ENCODE measurements at regions not wholly inside any gene's neighbourhood (a gene's known extent, or its start where the extent isn't known, plus 50 kb on each side); places are given as distances from the start of the nearest gene placed in this dataset.
"Not testable (repeated sequence)": the region's sequence is repeated elsewhere in the genome, so short reads cannot be mapped to it uniquely, and the experiment has no call there.

DNA sequence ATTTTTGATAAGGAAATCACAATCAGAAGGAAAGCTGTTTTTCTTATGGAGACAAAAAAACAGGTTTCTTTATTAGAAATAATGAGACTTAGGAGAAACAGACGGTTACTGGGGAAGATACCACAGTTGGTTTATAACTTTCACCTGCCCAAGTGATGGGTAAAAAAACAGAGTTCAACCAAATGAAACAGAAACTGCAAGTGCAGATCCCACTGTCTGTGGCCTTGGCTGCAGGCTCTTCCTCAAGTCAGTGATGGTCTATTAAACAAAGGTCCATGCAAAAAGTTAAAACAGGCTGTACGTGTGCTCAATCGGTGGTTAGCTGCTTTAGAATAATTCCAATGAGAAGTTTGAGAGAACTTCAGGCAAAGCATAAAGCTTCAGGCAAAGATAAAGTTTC is 112.1 kb upstream of the NEGR1 start:
- Histone ChIP-seq H3K27ac (no peak overlapping the region), H3K9ac (ENCODE audit: insufficient read length) (no peak overlapping the region)

DNA sequence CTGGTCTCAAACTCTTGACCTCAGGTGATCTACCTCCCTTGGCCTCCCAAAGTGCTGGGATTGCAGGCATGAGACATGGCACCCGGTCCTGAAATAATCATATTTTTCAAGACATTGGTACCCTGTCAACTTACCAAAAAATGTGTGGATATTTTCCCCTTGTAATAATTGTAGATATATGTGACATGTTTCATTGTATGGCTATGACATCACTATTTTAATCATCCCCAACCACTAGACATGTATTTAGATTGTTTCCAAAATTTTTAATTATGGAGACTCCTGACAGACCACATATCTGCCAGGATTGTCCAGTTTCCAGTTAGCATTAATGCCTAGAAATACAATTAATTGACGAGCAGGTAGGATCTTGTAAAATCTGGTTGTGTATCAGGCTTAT is 96.7 kb upstream of the NEGR1 start:
- TF ChIP-seq EZH2 (IDR thresholded peaks at IDR 0.05) (no peak), POLR2AphosphoS5 (IDR thresholded peaks at IDR 0.05; ENCODE audit: borderline replicate concordance, low read depth, low read length) (no peak), FOXP2 (optimal IDR thresholded peaks at IDR 0.05; ENCODE audit: control extremely low read depth, extremely low read length, insufficient read depth) (no peak)
- H3K9ac ChIP-seq (ENCODE audit: insufficient read length) = no peak overlapping the region
- no peaks in the 10 kb centered on the region for H3K9me3 ChIP-seq (ENCODE audit: low read depth, low read length)
- no peak overlapping the region for H3K4me3 ChIP-seq
- H3K36me3 ChIP-seq (ENCODE audit: insufficient read depth, low read length) = no peaks in the 10 kb centered on the region
- no peak overlapping the region for H3K27ac ChIP-seq
- DNase-seq (ENCODE audit: low read depth, low spot score) = no peak

More for the DNA sequence above, 112.1 kb upstream of the NEGR1 start:
- no peaks in the 10 kb centered on the region for H3K9me3 ChIP-seq (ENCODE audit: low read depth, low read length)
- no peak overlapping the region for H3K4me3 ChIP-seq
- no peak for DNase-seq (ENCODE audit: low read depth, low spot score)
- TF ChIP-seq FOXP2 (optimal IDR thresholded peaks at IDR 0.05; ENCODE audit: control extremely low read depth, extremely low read length, insufficient read depth) (no peak), POLR2AphosphoS5 (IDR thresholded peaks at IDR 0.05; ENCODE audit: borderline replicate concordance, low read depth, low read length) (no peak), EZH2 (IDR thresholded peaks at IDR 0.05) (no peak)
- H3K36me3 ChIP-seq (ENCODE audit: insufficient read depth, low read length) = no peaks in the 10 kb centered on the region

DNA sequence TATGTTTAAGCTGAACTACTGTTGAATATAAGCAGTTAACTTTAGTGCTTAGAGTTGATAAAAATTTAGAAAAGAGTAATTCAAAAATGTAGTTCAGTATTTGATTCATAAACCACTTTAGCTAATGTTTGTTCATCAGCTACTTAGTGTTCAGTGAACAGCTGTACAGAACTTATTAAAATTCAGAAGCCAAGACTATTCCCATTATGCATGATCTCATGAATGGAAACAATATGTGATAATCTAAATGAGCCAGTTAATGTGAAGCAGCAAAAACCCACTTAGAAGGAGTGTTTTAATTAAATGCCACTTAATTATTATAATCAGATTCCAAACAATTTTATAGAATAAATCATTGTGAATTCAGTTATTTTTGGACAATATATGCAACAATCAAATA is 92.9 kb upstream of the NEGR1 start:
- Histone ChIP-seq H3K36me3 (ENCODE audit: insufficient read depth, low read length) (no peaks in the 10 kb centered on the region), H3K27ac (no peak overlapping the region), H3K9me3 (ENCODE audit: low read depth, low read length) (no peaks in the 10 kb centered on the region), H3K9ac (ENCODE audit: insufficient read length) (no peak overlapping the region), H3K4me3 (no peak overlapping the region)
- TF ChIP-seq POLR2AphosphoS5 (IDR thresholded peaks at IDR 0.05; ENCODE audit: borderline replicate concordance, low read depth, low read length) = no peak
- no peak for TF ChIP-seq FOXP2 (optimal IDR thresholded peaks at IDR 0.05; ENCODE audit: control extremely low read depth, extremely low read length, insufficient read depth)
- no peak for TF ChIP-seq EZH2 (IDR thresholded peaks at IDR 0.05)
- no peak for DNase-seq (ENCODE audit: low read depth, low spot score)

DNA sequence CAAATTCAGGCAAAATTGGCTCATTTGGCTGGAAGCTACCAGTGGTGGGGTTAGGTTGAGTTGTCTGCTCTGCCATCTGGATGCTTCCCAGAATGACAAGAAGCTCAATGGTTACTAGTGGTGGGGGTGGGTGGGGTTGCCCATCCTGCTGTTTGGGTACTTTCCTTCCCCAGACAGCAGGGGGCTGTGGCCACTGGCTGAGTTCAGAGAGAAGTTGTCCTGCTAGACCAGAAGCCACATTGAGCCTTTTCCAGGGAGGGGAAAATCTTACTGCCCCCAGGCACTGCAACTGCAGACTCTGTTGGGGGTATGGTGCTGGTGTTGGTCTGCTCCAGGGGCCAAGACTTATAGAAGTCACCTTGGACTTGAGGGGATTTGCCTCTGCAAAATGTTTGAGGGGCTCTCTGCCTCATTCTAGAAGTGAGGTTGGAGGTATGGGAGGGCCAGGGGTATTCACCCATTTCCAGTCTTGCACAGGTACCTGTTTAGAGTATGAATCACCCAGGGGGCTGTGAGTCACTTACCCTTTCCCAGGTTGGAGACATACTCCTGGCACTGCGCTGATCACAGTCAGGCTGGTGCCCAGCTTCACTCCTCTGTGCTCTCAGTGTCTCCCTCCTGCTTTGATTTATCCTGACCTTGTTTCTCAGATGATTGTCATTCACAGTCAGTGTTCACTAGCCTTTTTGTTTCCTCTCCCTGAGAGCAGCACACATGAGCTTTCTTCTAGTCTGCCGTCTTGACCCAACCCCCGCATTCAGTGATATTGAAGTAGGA is 89.1 kb upstream of the NEGR1 start:
- DNase-seq (ENCODE audit: low read depth, low spot score) = no peak
- TF ChIP-seq FOXP2 (optimal IDR thresholded peaks at IDR 0.05; ENCODE audit: control extremely low read depth, extremely low read length, insufficient read depth) (no peak), POLR2AphosphoS5 (IDR thresholded peaks at IDR 0.05; ENCODE audit: borderline replicate concordance, low read depth, low read length) (no peak), EZH2 (IDR thresholded peaks at IDR 0.05) (no peak)
- Histone ChIP-seq H3K9ac (ENCODE audit: insufficient read length) (no peak overlapping the region), H3K9me3 (ENCODE audit: low read depth, low read length) (no peaks in the 10 kb centered on the region), H3K4me3 (no peak overlapping the region), H3K36me3 (ENCODE audit: insufficient read depth, low read length) (no peaks in the 10 kb centered on the region), H3K27ac (no peak overlapping the region)

DNA sequence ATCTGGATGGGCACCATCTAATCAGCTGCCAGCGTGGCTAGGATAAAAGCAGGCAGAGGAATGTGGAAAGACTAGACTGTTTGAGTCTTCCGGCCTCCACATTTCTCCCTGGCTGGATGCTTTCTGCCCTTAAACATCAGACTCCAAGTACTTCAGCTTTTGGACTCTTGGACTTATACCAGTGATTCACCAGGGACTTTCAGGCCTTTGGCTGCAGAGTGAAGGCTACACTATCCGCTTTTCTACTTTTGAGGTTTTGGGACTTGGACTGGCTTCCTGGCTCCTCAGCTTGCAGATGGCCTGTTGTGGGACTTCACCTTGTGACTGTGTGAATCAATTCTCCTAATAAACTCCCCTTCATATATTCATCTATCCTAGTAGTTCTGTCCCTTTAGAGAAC is 88.5 kb upstream of the NEGR1 start:
- H3K4me3 ChIP-seq; H3K27ac ChIP-seq; H3K9ac ChIP-seq (ENCODE audit: insufficient read length); DNase-seq (ENCODE audit: low read depth, low spot score); H3K36me3 ChIP-seq (ENCODE audit: insufficient read depth, low read length); H3K9me3 ChIP-seq (ENCODE audit: low read depth, low read length): not testable (repeated sequence)

DNA sequence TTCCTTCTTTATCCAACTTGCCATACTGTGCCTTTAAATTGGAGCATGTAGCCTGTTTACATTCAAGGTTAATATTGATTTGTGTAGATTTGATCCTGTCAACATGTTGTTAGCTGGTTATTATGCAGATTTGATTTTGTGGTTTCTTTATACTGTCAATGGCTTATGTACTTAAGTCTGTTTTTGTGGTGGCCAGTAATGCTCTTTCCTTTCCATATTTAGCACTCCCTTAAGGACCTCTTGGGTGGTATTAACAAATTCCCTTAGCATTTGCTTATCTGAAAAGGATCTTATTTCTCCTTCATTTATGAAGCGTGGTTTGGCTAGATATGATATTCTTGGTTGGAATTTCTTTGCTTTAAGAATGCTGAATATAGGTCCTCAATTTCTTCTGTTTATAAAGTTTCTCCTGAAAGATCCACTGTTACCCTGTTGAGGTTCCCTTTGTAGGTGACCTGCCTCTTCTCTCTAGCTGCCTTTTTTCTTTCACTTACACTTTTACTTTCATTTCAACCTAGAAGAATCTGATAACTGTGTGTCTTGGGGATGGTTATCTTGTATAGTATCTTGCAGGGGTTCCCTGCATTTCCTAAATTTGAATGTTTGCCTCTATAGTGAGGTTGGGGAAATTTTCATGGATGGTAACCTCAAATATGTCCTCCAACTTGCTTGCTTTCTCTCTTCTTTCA is 86.9 kb upstream of the NEGR1 start:
- DNase-seq (ENCODE audit: low read depth, low spot score) = no peak
- no peak overlapping the region for H3K9ac ChIP-seq (ENCODE audit: insufficient read length)
- H3K36me3 ChIP-seq (ENCODE audit: insufficient read depth, low read length) = no peaks in the 10 kb centered on the region
- TF ChIP-seq POLR2AphosphoS5 (IDR thresholded peaks at IDR 0.05; ENCODE audit: borderline replicate concordance, low read depth, low read length) (no peak), FOXP2 (optimal IDR thresholded peaks at IDR 0.05; ENCODE audit: control extremely low read depth, extremely low read length, insufficient read depth) (no peak), EZH2 (IDR thresholded peaks at IDR 0.05) (no peak)
- no peaks in the 10 kb centered on the region for H3K9me3 ChIP-seq (ENCODE audit: low read depth, low read length)
- H3K4me3 ChIP-seq = no peak overlapping the region
- H3K27ac ChIP-seq = no peak overlapping the region

DNA sequence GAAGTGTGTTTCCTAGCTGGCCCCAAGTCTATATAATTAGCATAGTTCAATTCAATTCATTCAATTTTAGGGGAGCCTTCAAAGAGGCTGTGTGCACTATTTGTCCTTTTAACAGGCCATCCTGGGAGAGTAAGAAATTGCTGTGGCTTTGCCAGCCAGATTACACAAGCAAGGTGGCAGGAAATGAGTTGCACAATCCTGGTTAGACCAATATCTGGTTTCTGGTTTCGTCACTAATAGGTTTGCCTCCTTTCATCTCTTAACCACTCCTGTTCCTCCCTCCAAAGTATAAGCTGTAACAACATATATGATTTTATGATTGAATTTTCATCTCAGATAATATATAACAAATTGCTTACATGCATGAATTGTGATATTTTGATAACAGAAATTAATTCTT is 84.1 kb upstream of the NEGR1 start:
- no peaks in the 10 kb centered on the region for H3K36me3 ChIP-seq (ENCODE audit: insufficient read depth, low read length)
- H3K9me3 ChIP-seq (ENCODE audit: low read depth, low read length) = no peaks in the 10 kb centered on the region
- H3K27ac ChIP-seq = no peak overlapping the region
- TF ChIP-seq POLR2AphosphoS5 (IDR thresholded peaks at IDR 0.05; ENCODE audit: borderline replicate concordance, low read depth, low read length) = no peak; the same call in 1 of the 2 replicates
- TF ChIP-seq FOXP2 (optimal IDR thresholded peaks at IDR 0.05; ENCODE audit: control extremely low read depth, extremely low read length, insufficient read depth) = no peak
- TF ChIP-seq EZH2 (IDR thresholded peaks at IDR 0.05) = no peak
- peak; percentile 70 for DNase-seq (ENCODE audit: low read depth, low spot score)
- no peak overlapping the region for H3K4me3 ChIP-seq
- no peak overlapping the region for H3K9ac ChIP-seq (ENCODE audit: insufficient read length)

DNA sequence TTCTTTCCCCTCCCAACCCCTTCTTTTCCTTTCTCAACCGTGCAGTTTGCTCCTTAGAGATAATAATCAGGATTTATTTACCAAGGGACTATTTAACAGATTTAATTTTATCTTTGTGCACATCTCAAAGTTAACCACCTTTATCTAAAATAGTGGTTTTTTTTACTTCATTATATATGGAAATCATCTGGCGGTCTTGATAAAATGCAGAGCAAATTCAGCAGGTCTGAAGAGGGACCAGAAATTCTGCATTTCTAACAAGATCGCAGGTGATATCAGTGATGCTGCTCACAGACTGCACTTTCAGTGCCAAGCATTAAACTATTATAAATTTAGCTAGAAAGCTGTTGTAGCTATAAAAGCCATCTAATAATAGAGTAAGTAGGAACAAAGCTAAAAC is 83.4 kb upstream of the NEGR1 start:
- Histone ChIP-seq H3K4me3 (no peak overlapping the region), H3K27ac (no peak overlapping the region), H3K9me3 (ENCODE audit: low read depth, low read length) (no peaks in the 10 kb centered on the region), H3K9ac (ENCODE audit: insufficient read length) (no peak overlapping the region), H3K36me3 (ENCODE audit: insufficient read depth, low read length) (no peaks in the 10 kb centered on the region)
- TF ChIP-seq EZH2 (IDR thresholded peaks at IDR 0.05) (no peak), POLR2AphosphoS5 (IDR thresholded peaks at IDR 0.05; ENCODE audit: borderline replicate concordance, low read depth, low read length) (no peak)
- no peak for DNase-seq (ENCODE audit: low read depth, low spot score)

DNA sequence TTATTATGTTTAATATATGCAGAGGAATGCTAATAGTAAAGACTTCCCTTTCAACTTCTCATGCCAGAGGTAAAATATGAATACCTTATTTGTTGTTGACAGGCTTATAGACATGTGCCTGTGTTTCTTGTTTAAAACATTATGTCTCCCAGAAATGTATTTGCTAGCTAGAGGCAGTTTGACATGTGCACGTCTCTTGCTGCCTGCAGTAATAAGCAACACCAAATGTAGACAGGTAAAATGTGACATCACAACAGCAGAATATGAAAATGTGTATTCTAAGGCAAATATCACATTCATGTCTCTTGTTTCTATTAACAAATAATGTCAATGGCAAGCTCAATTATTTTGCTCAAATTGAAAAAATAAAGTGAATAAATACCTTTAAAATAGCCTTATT is 80.2 kb upstream of the NEGR1 start:
- Histone ChIP-seq H3K4me3 (no peak overlapping the region), H3K9ac (ENCODE audit: insufficient read length) (no peak overlapping the region)
- no peak for DNase-seq (ENCODE audit: low read depth, low spot score)

More for the DNA sequence above, 80.2 kb upstream of the NEGR1 start:
- Histone ChIP-seq H3K36me3 (ENCODE audit: insufficient read depth, low read length) (no peaks in the 10 kb centered on the region), H3K9me3 (ENCODE audit: low read depth, low read length) (no peaks in the 10 kb centered on the region), H3K27ac (no peak overlapping the region)
- TF ChIP-seq FOXP2 (optimal IDR thresholded peaks at IDR 0.05; ENCODE audit: control extremely low read depth, extremely low read length, insufficient read depth) (no peak), POLR2AphosphoS5 (IDR thresholded peaks at IDR 0.05; ENCODE audit: borderline replicate concordance, low read depth, low read length) (no peak), EZH2 (IDR thresholded peaks at IDR 0.05) (no peak)
